Naive B cell (primary cell): ENCODE measurements at regions not wholly inside any gene's neighbourhood (a gene's known extent, or its start where the extent isn't known, plus 50 kb on each side); places are given as distances from the start of the nearest gene placed in this dataset.
"Not testable (repeated sequence)": the region's sequence is repeated elsewhere in the genome, so short reads cannot be mapped to it uniquely, and the experiment has no call there.

ENCODE experiments used
- ATAC-seq, 2 donors: fragments of 150-1000 bp; cut with Tn5 transposase; 2 replicates each; pipeline ENCODE4 v1.10.0; 2021; ENCODE audit warnings: low read depth in 2 of 2, mild to moderate bottlenecking in 2 of 2, moderate library complexity in 2 of 2
- DNase-seq: peaks from one replicate; pipeline ENCODE4 v3.0.0; 2022
- H3K27ac Mint-ChIP-seq, 6 donors: one replicate each; pipeline ENCODE4 v1.8.0; 2020 to 2022; ENCODE audit warnings: mild to moderate bottlenecking in 6 of 6, mixed read lengths in 6 of 6, moderate library complexity in 5 of 6, inconsistent platforms in 2 of 6
- H3K27me3 Mint-ChIP-seq, 3 donors: one replicate each; pipeline ENCODE4 v1.8.0; 2021 to 2022; ENCODE audit warnings: mixed read lengths in 3 of 3, mild to moderate bottlenecking in 1 of 3
- H3K36me3 Mint-ChIP-seq, 2 donors: one replicate each; pipeline ENCODE4 v1.8.0; 2020 to 2022; ENCODE audit warnings: mixed read lengths in 2 of 2, inconsistent platforms in 1 of 2, mild to moderate bottlenecking in 1 of 2
- H3K4me1 Mint-ChIP-seq, 3 donors: one replicate each; pipeline ENCODE4 v1.8.0; 2020 to 2022; ENCODE audit warnings: mixed read lengths in 3 of 3, inconsistent platforms in 1 of 3, mild to moderate bottlenecking in 1 of 3, moderate library complexity in 1 of 3
- H3K4me3 Mint-ChIP-seq, 8 donors: one replicate each; pipeline ENCODE4 v1.8.0; 2020 to 2022; ENCODE audit warnings: mild to moderate bottlenecking in 8 of 8, mixed read lengths in 8 of 8, moderate library complexity in 8 of 8, inconsistent platforms in 2 of 8
- H3K9me3 Mint-ChIP-seq, 7 donors: one replicate each; pipeline ENCODE4 v1.8.0; 2020 to 2022; ENCODE audit warnings: mixed read lengths in 7 of 7, mild to moderate bottlenecking in 5 of 7, inconsistent platforms in 2 of 7, moderate library complexity in 1 of 7

GRCh38 chr4:27775156-27775555 is 914.5 kb downstream of the STIM2 start:
- Mint-ChIP-seq H3K27ac (no peak overlapping the region), H3K4me1 (no peaks in the 10 kb centered on the region), H3K36me3 (no peaks in the 10 kb centered on the region), H3K27me3 (no peaks in the 10 kb centered on the region), H3K4me3 (no peak overlapping the region), H3K9me3 (peaks cover 0 to 8% (median 4%) of the 10 kb centered on the region in 7 donors)
- ATAC-seq (no peak), DNase-seq (no peak)

GRCh38 chr4:27779827-27780226 is 919.2 kb downstream of the STIM2 start:
- H3K36me3 Mint-ChIP-seq: no peaks in the 10 kb centered on the region
- peaks cover 0 to 8% (median 5%) of the 10 kb centered on the region in 7 donors for H3K9me3 Mint-ChIP-seq
- no peak overlapping the region for H3K27ac Mint-ChIP-seq
- H3K4me1 Mint-ChIP-seq: no peaks in the 10 kb centered on the region
- no peak overlapping the region for H3K4me3 Mint-ChIP-seq
- no peaks in the 10 kb centered on the region for H3K27me3 Mint-ChIP-seq
- ATAC-seq (no peak), DNase-seq (no peak)

GRCh38 chr4:27787195-27787594 is 926.6 kb downstream of the STIM2 start:
- no peak overlapping the region for H3K4me3 Mint-ChIP-seq
- no peaks in the 10 kb centered on the region for H3K4me1 Mint-ChIP-seq
- H3K27me3 Mint-ChIP-seq: no peaks in the 10 kb centered on the region
- DNase-seq (no peak), ATAC-seq (no peak)
- H3K36me3 Mint-ChIP-seq: no peaks in the 10 kb centered on the region
- H3K9me3 Mint-ChIP-seq: peaks cover 0 to 5% (median 0%) of the 10 kb centered on the region in 7 donors
- H3K27ac Mint-ChIP-seq: no peak overlapping the region

- H3K27ac Mint-ChIP-seq: no peak overlapping the region
- ATAC-seq (no peak), DNase-seq (no peak)
- peaks cover 0 to 4% (median 0%) of the 10 kb centered on the region in 7 donors for H3K9me3 Mint-ChIP-seq
- H3K4me3 Mint-ChIP-seq: no peak overlapping the region
- H3K36me3 Mint-ChIP-seq: no peaks in the 10 kb centered on the region
- no peaks in the 10 kb centered on the region for H3K27me3 Mint-ChIP-seq
- H3K4me1 Mint-ChIP-seq: no peaks in the 10 kb centered on the region
These were observed 929.1 kb downstream of the STIM2 start for GRCh38 chr4:27789773-27790172.

- Mint-ChIP-seq H3K27me3 (no peaks in the 10 kb centered on the region), H3K27ac (no peak overlapping the region), H3K4me3 (no peak overlapping the region), H3K9me3 (peaks cover 0 to 4% (median 0%) of the 10 kb centered on the region in 7 donors), H3K36me3 (no peaks in the 10 kb centered on the region), H3K4me1 (no peaks in the 10 kb centered on the region)
- DNase-seq: no peak
- ATAC-seq: no peak
These were observed 930.3 kb downstream of the STIM2 start for GRCh38 chr4:27790911-27791310.

GRCh38 chr4:27791640-27792039 is 931.0 kb downstream of the STIM2 start:
- no peak overlapping the region for H3K27ac Mint-ChIP-seq
- peaks cover 0 to 4% (median 0%) of the 10 kb centered on the region in 7 donors for H3K9me3 Mint-ChIP-seq
- ATAC-seq: no peak
- no peaks in the 10 kb centered on the region for H3K27me3 Mint-ChIP-seq
- no peak for DNase-seq
- H3K4me1 Mint-ChIP-seq: no peaks in the 10 kb centered on the region
- no peak overlapping the region for H3K4me3 Mint-ChIP-seq
- no peaks in the 10 kb centered on the region for H3K36me3 Mint-ChIP-seq

- H3K4me3 Mint-ChIP-seq: no peak overlapping the region
- no peak for DNase-seq
- no peaks in the 10 kb centered on the region for H3K36me3 Mint-ChIP-seq
- H3K27me3 Mint-ChIP-seq: no peaks in the 10 kb centered on the region
- H3K4me1 Mint-ChIP-seq: no peaks in the 10 kb centered on the region
- ATAC-seq: no peak
- H3K9me3 Mint-ChIP-seq: peaks cover 0 to 5% (median 0%) of the 10 kb centered on the region in 7 donors
- H3K27ac Mint-ChIP-seq: no peak overlapping the region
These were observed 946.6 kb downstream of the STIM2 start for GRCh38 chr4:27807207-27807606.

- Mint-ChIP-seq H3K4me1 (no peaks in the 10 kb centered on the region), H3K4me3 (no peak overlapping the region), H3K9me3 (peaks cover 0 to 7% (median 4%) of the 10 kb centered on the region in 7 donors), H3K27ac (peak overlapping the region in 1 of 6 donors; percentile 56), H3K36me3 (no peaks in the 10 kb centered on the region), H3K27me3 (no peaks in the 10 kb centered on the region)
- ATAC-seq: no peak
- no peak for DNase-seq
These were observed 951.3 kb downstream of the STIM2 start for GRCh38 chr4:27811948-27812347.

- ATAC-seq, H3K4me3 Mint-ChIP-seq, H3K27me3 Mint-ChIP-seq, H3K9me3 Mint-ChIP-seq, H3K36me3 Mint-ChIP-seq, H3K4me1 Mint-ChIP-seq, H3K27ac Mint-ChIP-seq, DNase-seq: not testable (repeated sequence)
These were observed 952.6 kb downstream of the STIM2 start for GRCh38 chr4:27813226-27813625.

- not testable (repeated sequence) for H3K9me3 Mint-ChIP-seq, H3K27me3 Mint-ChIP-seq, H3K27ac Mint-ChIP-seq, H3K4me1 Mint-ChIP-seq, DNase-seq, ATAC-seq, H3K4me3 Mint-ChIP-seq, H3K36me3 Mint-ChIP-seq
These were observed 953.2 kb downstream of the STIM2 start for GRCh38 chr4:27813699-27814425.

GRCh38 chr4:27819246-27819645 is 958.6 kb downstream of the STIM2 start:
- no peak for DNase-seq
- no peaks in the 10 kb centered on the region for H3K27me3 Mint-ChIP-seq
- no peaks in the 10 kb centered on the region for H3K36me3 Mint-ChIP-seq
- no peaks in the 10 kb centered on the region for H3K4me1 Mint-ChIP-seq
- no peak overlapping the region for H3K27ac Mint-ChIP-seq
- no peak for ATAC-seq
- H3K4me3 Mint-ChIP-seq: no peak overlapping the region
- H3K9me3 Mint-ChIP-seq: peaks cover 0 to 3% (median under 1%) of the 10 kb centered on the region in 7 donors

GRCh38 chr4:27828843-27829242 is 968.2 kb downstream of the STIM2 start:
- Mint-ChIP-seq H3K27ac (no peak overlapping the region), H3K4me3 (no peak overlapping the region), H3K9me3 (peaks cover 0 to 2% (median 0%) of the 10 kb centered on the region in 7 donors), H3K4me1 (no peaks in the 10 kb centered on the region), H3K27me3 (no peaks in the 10 kb centered on the region), H3K36me3 (no peaks in the 10 kb centered on the region)
- ATAC-seq: no peak
- no peak for DNase-seq

- H3K27me3 Mint-ChIP-seq: no peaks in the 10 kb centered on the region
- DNase-seq (no peak), ATAC-seq (no peak)
- no peaks in the 10 kb centered on the region for H3K4me1 Mint-ChIP-seq
- H3K4me3 Mint-ChIP-seq: no peak overlapping the region
- no peaks in the 10 kb centered on the region for H3K36me3 Mint-ChIP-seq
- H3K27ac Mint-ChIP-seq: no peak overlapping the region
- peaks cover 0 to 2% (median 0%) of the 10 kb centered on the region in 7 donors for H3K9me3 Mint-ChIP-seq
These were observed 969.6 kb downstream of the STIM2 start for GRCh38 chr4:27830251-27830650.

GRCh38 chr4:27835851-27836250 is 975.2 kb downstream of the STIM2 start:
- no peaks in the 10 kb centered on the region for H3K36me3 Mint-ChIP-seq

More at GRCh38 chr4:27835851-27836250, 975.2 kb downstream of the STIM2 start:
- Mint-ChIP-seq H3K4me3 (no peak overlapping the region), H3K4me1 (no peaks in the 10 kb centered on the region), H3K27me3 (no peaks in the 10 kb centered on the region), H3K9me3 (peaks cover 0 to 8% (median 0%) of the 10 kb centered on the region in 7 donors), H3K27ac (no peak overlapping the region)
- ATAC-seq (no peak), DNase-seq (no peak)
